Common myeloid progenitor, CD34-positive (primary cell): ENCODE measurements at regions not wholly inside any gene's neighbourhood (a gene's known extent, or its start where the extent isn't known, plus 50 kb on each side); places are given as distances from the start of the nearest gene placed in this dataset.

Experiments
- CTCF ChIA-PET: fragments of 350-600 bp; sonication (Branson Sonifier 250); formaldehyde crosslinking; loops from one replicate; lab custom pipeline; 2021; ENCODE audit warnings: antibody characterized with exemption; lab: Charles Lee
- POLR2A ChIA-PET: fragments of 350-600 bp; sonication (Branson Sonifier 250); formaldehyde crosslinking; loops from one replicate; lab custom pipeline; 2021; ENCODE audit warnings: antibody characterized with exemption; lab: Charles Lee
- DNase-seq, 3 donors: peaks; one replicate each; pipeline versions ENCODE4 v3.0.0 to v3.0.0-alpha.2; 2013
- H3K27ac ChIP-seq, 2 experiments: 1 replicate in 1 of 2; 2 replicates in 1 of 2; pipeline ENCODE4 v1.7.0; 2013; ENCODE audit warnings: inconsistent platforms in 2 of 2, low read length in 2 of 2, mild to moderate bottlenecking in 2 of 2, low read depth in 1 of 2, moderate library complexity in 1 of 2; ENCODE audit not compliant: severe bottlenecking in 2 of 2, insufficient read depth in 1 of 2, poor library complexity in 1 of 2
- H3K27me3 ChIP-seq, 5 experiments: replicated peaks in 2 of 5; 1 replicate in 3 of 5; 2 replicates in 2 of 5; pipeline versions ENCODE4 v1.6.1 to v1.7.0; 2013; ENCODE audit warnings: low read length in 4 of 5, mild to moderate bottlenecking in 2 of 5, moderate library complexity in 2 of 5, inconsistent platforms in 1 of 5; ENCODE audit not compliant: insufficient read depth in 5 of 5, control insufficient read depth in 4 of 5
- H3K36me3 ChIP-seq, 4 experiments: 1 replicate in 2 of 4; 2 replicates in 2 of 4; pipeline versions ENCODE4 v1.6.1 to v1.7.0; 2013; ENCODE audit warnings: low read length in 3 of 4, control low read depth in 1 of 4, mild to moderate bottlenecking in 1 of 4; ENCODE audit not compliant: control insufficient read depth in 4 of 4, insufficient read depth in 4 of 4
- H3K4me1 ChIP-seq, 4 experiments: 1 replicate in 3 of 4; 2 replicates in 1 of 4; pipeline versions ENCODE4 v1.6.1 to v1.7.1; 2013; ENCODE audit warnings: low read length in 3 of 4, mild to moderate bottlenecking in 3 of 4, control low read depth in 1 of 4, inconsistent platforms in 1 of 4, moderate library complexity in 1 of 4; ENCODE audit not compliant: control insufficient read depth in 4 of 4, insufficient read depth in 4 of 4; ENCODE audit errors: control extremely low read depth in 1 of 4
- H3K4me3 ChIP-seq, 7 experiments: 1 replicate in 4 of 7; 2 replicates in 3 of 7; pipeline versions ENCODE4 v1.5.1 to v1.7.0; 2013; ENCODE audit warnings: mild to moderate bottlenecking in 7 of 7, low read length in 6 of 7, moderate library complexity in 6 of 7, inconsistent platforms in 2 of 7, low read depth in 2 of 7, control low read depth in 1 of 7; ENCODE audit not compliant: insufficient read depth in 4 of 7, control insufficient read depth in 1 of 7; ENCODE audit errors: extremely low read depth in 1 of 7
- H3K9me3 ChIP-seq, 5 experiments: 1 replicate in 4 of 5; 2 replicates in 1 of 5; pipeline versions ENCODE4 v1.6.1 to v1.7.1; 2013; ENCODE audit warnings: low read length in 4 of 5, mild to moderate bottlenecking in 2 of 5, inconsistent platforms in 1 of 5, low read depth in 1 of 5, moderate library complexity in 1 of 5; ENCODE audit not compliant: control insufficient read depth in 4 of 5, insufficient read depth in 2 of 5; ENCODE audit errors: control extremely low read depth in 1 of 5
- whole genome bisulfite sequencing: methylation state at CpG from one replicate; pipeline ENCODE4 v1.1.5; 2013; ENCODE audit not compliant: insufficient coverage; 5-methylcytosine and 5-hydroxymethylcytosine counted together

GRCh38 chr22:27637604-27638003, 164.0 kb downstream of the MN1 start:
- Histone ChIP-seq H3K36me3 (no peaks in the 10 kb centered on the region), H3K9me3 (no peaks in the 10 kb centered on the region), H3K4me3 (no peak overlapping the region), H3K27ac (no peak overlapping the region), H3K4me1 (peaks cover 0 to 24% (median 22%) of the 10 kb centered on the region in 4 experiments), H3K27me3 (no peaks in the 10 kb centered on the region)
- POLR2A ChIA-PET, result no interaction called here
- CTCF ChIA-PET, result no interaction called here
- 100% methylated on average over 1 of the region's 3 CpGs for WGBS
- no peak for DNase-seq

GRCh38 chr22:27638329-27639233, 163.0 kb downstream of the MN1 start:
- Histone ChIP-seq H3K36me3 (no peaks in the 10 kb centered on the region), H3K27me3 (no peaks in the 10 kb centered on the region), H3K4me3 (no peak overlapping the region), H3K27ac (no peak overlapping the region), H3K9me3 (no peaks in the 10 kb centered on the region), H3K4me1 (peaks cover 0 to 15% (median 12%) of the 10 kb centered on the region in 4 experiments)
- POLR2A ChIA-PET, result no interaction called here
- DNase-seq, result no peak
- CTCF ChIA-PET, result no interaction called here
- 92% methylated on average over 20 of the region's 25 CpGs for WGBS

- H3K4me3 ChIP-seq, result no peak overlapping the region
- H3K36me3 ChIP-seq, result no peaks in the 10 kb centered on the region
- H3K27ac ChIP-seq, result no peak overlapping the region
- no peak for DNase-seq
- CTCF ChIA-PET, result no interaction called here
- 89% methylated on average over 17 of the region's 19 CpGs for WGBS
- H3K27me3 ChIP-seq, result no peaks in the 10 kb centered on the region
- POLR2A ChIA-PET, result interaction anchor here (0.5 kb wide), 1 partner anchor 22 kb away, joined by 3 read pairs; no protein-coding TSS in a partner anchor
- H3K9me3 ChIP-seq, result no peaks in the 10 kb centered on the region
- H3K4me1 ChIP-seq, result peaks cover 0 to 12% (median 9%) of the 10 kb centered on the region in 4 experiments
Observed at GRCh38 chr22:27639248-27640086, 162.1 kb downstream of the MN1 start.

- H3K9me3 ChIP-seq, result no peaks in the 10 kb centered on the region
- peaks cover 0 to 12% (median 9%) of the 10 kb centered on the region in 4 experiments for H3K4me1 ChIP-seq
- CTCF ChIA-PET, result interaction anchor here (1.1 to 3.5 kb wide), 2 partner anchors 19 to 26 kb away, joined by 3 to 10 read pairs; no protein-coding TSS in a partner anchor
- H3K27ac ChIP-seq, result no peak overlapping the region
- H3K27me3 ChIP-seq, result no peaks in the 10 kb centered on the region
- WGBS, result 40% methylated on average over 5 of the region's 8 CpGs
- no peak overlapping the region for H3K4me3 ChIP-seq
- POLR2A ChIA-PET, result no interaction called here
- H3K36me3 ChIP-seq, result no peaks in the 10 kb centered on the region
- DNase-seq, result peak in 2 of 3 donors; percentile 58 to 74
Observed at GRCh38 chr22:27641049-27641795, 160.3 kb downstream of the MN1 start.

- 96% methylated on average over 25 of the region's 28 CpGs for WGBS
- ChIA-PET POLR2A (no interaction called here), CTCF (interaction anchor here (1.1 to 3.5 kb wide), 3 partner anchors 18 to 25 kb away, joined by 3 to 10 read pairs (median 5); no protein-coding TSS in a partner anchor)
- no peak overlapping the region for H3K27ac ChIP-seq
- DNase-seq, result no peak
- no peaks in the 10 kb centered on the region for H3K36me3 ChIP-seq
- no peaks in the 10 kb centered on the region for H3K9me3 ChIP-seq
- no peak overlapping the region for H3K4me3 ChIP-seq
- peaks cover 0 to 12% (median 9%) of the 10 kb centered on the region in 4 experiments for H3K4me1 ChIP-seq
- no peaks in the 10 kb centered on the region for H3K27me3 ChIP-seq
Observed at GRCh38 chr22:27642104-27642800, 159.3 kb downstream of the MN1 start.

GRCh38 chr22:27643907-27644306, 157.6 kb downstream of the MN1 start:
- Histone ChIP-seq H3K4me3 (no peak overlapping the region), H3K27me3 (no peaks in the 10 kb centered on the region), H3K4me1 (peaks cover 0 to 12% (median 9%) of the 10 kb centered on the region in 4 experiments), H3K9me3 (no peaks in the 10 kb centered on the region), H3K36me3 (no peaks in the 10 kb centered on the region), H3K27ac (no peak overlapping the region)
- POLR2A ChIA-PET, result no interaction called here
- 98% methylated on average over 13 of the region's 13 CpGs for WGBS
- no peak for DNase-seq
- CTCF ChIA-PET, result interaction anchor here (1.4 kb wide), 1 partner anchor 32 kb away, joined by 4 read pairs; no protein-coding TSS in a partner anchor
